H1 (cell line): ENCODE measurements at regions not wholly inside any gene's neighbourhood (a gene's known extent, or its start where the extent isn't known, plus 50 kb on each side); places are given as distances from the start of the nearest gene placed in this dataset.

ENCODE experiments used
- GABPA ChIP-seq: IDR thresholded peaks from 2 replicates; pipeline ENCODE4 v1.6.1; 2011; ENCODE audit warnings: mild to moderate bottlenecking, low read length, moderate library complexity, borderline replicate concordance; ENCODE audit not compliant: insufficient read depth
- TAF7 ChIP-seq: optimal IDR thresholded peaks from 2 replicates; pipeline ENCODE3; 2011; ENCODE audit warnings: low read depth, mild to moderate bottlenecking, inconsistent platforms, low read length, moderate library complexity, borderline replicate concordance

DNA sequence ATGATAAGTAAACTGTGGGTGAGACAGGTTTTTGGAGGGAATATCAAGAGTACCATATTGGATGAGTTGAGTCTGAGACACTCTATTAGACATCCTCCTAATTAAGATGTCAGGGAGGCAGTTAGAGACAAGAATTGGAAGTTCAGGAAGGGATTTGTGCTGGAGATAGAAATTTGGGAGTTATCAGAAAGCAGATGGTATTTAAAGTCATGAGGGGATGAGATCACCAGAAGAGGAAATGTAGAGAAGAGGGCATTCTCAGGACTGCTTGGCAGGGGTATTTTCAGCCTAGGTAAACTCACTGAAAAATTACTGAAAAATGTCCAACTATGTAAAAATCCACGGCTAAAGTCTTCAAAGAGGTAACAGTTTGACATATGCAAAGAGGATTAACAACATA, 161.6 kb upstream of the PGRMC2 start (continued):
- TF ChIP-seq GABPA (no peak), TAF7 (no peak)
